NCI-H82 treated with DMSO at 0.1 percent for 48 hours (cell line): ENCODE measurements at regions not wholly inside any gene's neighbourhood (a gene's known extent, or its start where the extent isn't known, plus 50 kb on each side); places are given as distances from the start of the nearest gene placed in this dataset.
"Not testable (repeated sequence)": the region's sequence is repeated elsewhere in the genome, so short reads cannot be mapped to it uniquely, and the experiment has no call there.

Experiments
- DNase-seq: peaks from one replicate; lab custom pipeline; 2025; ENCODE audit not compliant: unreplicated experiment; lab: John Stamatoyannopoulos, UW

- no peak for DNase-seq
Observed at GRCh38 chr20:54792688-54793087, 317.3 kb downstream of the DOK5 start.

GRCh38 chr20:54788260-54788659, 312.9 kb downstream of the DOK5 start:
- not testable (repeated sequence) for DNase-seq

GRCh38 chr20:54782758-54783157, 307.4 kb downstream of the DOK5 start:
- DNase-seq, result not testable (repeated sequence)

- no peak for DNase-seq
Observed at GRCh38 chr20:54774426-54774825, 299.0 kb downstream of the DOK5 start.

- DNase-seq, result no peak
Observed at GRCh38 chr20:54773643-54774000, 298.2 kb downstream of the DOK5 start.

GRCh38 chr20:54772893-54773642, 297.7 kb downstream of the DOK5 start:
- no peak for DNase-seq

- DNase-seq, result no peak
Observed at GRCh38 chr20:54766483-54766882, 291.1 kb downstream of the DOK5 start.

GRCh38 chr20:54763366-54763765, 288.0 kb downstream of the DOK5 start:
- DNase-seq, result no peak

GRCh38 chr20:54759589-54759988, 284.2 kb downstream of the DOK5 start:
- DNase-seq, result no peak

- no peak for DNase-seq
Observed at GRCh38 chr20:54746796-54747195, 271.4 kb downstream of the DOK5 start.

- DNase-seq, result no peak
Observed at GRCh38 chr20:54745780-54746179, 270.4 kb downstream of the DOK5 start.

- DNase-seq, result no peak
Observed at GRCh38 chr20:54744097-54744496, 268.7 kb downstream of the DOK5 start.

- DNase-seq, result no peak
Observed at GRCh38 chr20:54742193-54742592, 266.8 kb downstream of the DOK5 start.

GRCh38 chr20:54736421-54736820, 261.0 kb downstream of the DOK5 start:
- no peak for DNase-seq

- DNase-seq, result no peak
Observed at GRCh38 chr20:54733687-54734086, 258.3 kb downstream of the DOK5 start.

GRCh38 chr20:54727490-54727889, 252.1 kb downstream of the DOK5 start:
- DNase-seq, result no peak

GRCh38 chr20:54726687-54727300, 251.4 kb downstream of the DOK5 start:
- peak; percentile 16 for DNase-seq

GRCh38 chr20:54725266-54725665, 249.9 kb downstream of the DOK5 start:
- DNase-seq, result not testable (repeated sequence)

- DNase-seq, result no peak
Observed at GRCh38 chr20:54723723-54724122, 248.3 kb downstream of the DOK5 start.

- no peak for DNase-seq
Observed at GRCh38 chr20:54717983-54718382, 242.6 kb downstream of the DOK5 start.

- no peak for DNase-seq
Observed at GRCh38 chr20:54716790-54717189, 241.4 kb downstream of the DOK5 start.

- DNase-seq, result no peak
Observed at GRCh38 chr20:54716174-54716747, 240.9 kb downstream of the DOK5 start.
